ENCODE measurements at regions not wholly inside any gene's neighbourhood (a gene's known extent, or its start where the extent isn't known, plus 50 kb on each side); places are given as distances from the start of the nearest gene placed in this dataset.

GRCh38 chr2:226282151-226282550 is 517.5 kb downstream of the IRS1 start:
- no peak for TF ChIP-seq CTCF (IDR thresholded peaks at IDR 0.05)
- TF ChIP-seq TCF7L2 (IDR thresholded peaks at IDR 0.05; ENCODE audit: low read depth, low read length): no peak
- TF ChIP-seq SIN3A (IDR thresholded peaks at IDR 0.05; ENCODE audit: borderline replicate concordance, insufficient read depth, low read depth, low read length): no peak
- TF ChIP-seq POLR2AphosphoS5 (IDR thresholded peaks at IDR 0.05; ENCODE audit: low read depth, low read length): no peak

Measured in Panc1 (cell line).